Suprapubic skin (tissue), 4 donors: ENCODE measurements at regions not wholly inside any gene's neighbourhood (a gene's known extent, or its start where the extent isn't known, plus 50 kb on each side); places are given as distances from the start of the nearest gene placed in this dataset.

Experiments used
- CTCF ChIP-seq, 2 donors: fragments of 200-600 bp in 1 of 2; fragments of 450-650 bp in 1 of 2; sonication (generic) in 1 of 2; IDR thresholded peaks; one replicate each; pipeline ENCODE4 v1.5.1; 2016 to 2019; ENCODE audit warnings: antibody characterized with exemption in 2 of 2, mild to moderate bottlenecking in 1 of 2, moderate library complexity in 1 of 2
- EP300 ChIP-seq: sonication (generic); formaldehyde crosslinking; IDR thresholded peaks from one replicate; pipeline ENCODE4 v1.6.1; 2017; ENCODE audit warnings: antibody characterized with exemption
- POLR2A ChIP-seq, 2 donors: fragments of 450-650 bp; IDR thresholded peaks; one replicate each; pipeline ENCODE4 v1.6.1; 2017; ENCODE audit warnings: antibody characterized with exemption in 2 of 2, mild to moderate bottlenecking in 2 of 2, moderate library complexity in 2 of 2
- POLR2AphosphoS5 ChIP-seq, 3 donors: sonication (generic); formaldehyde crosslinking; IDR thresholded peaks; one replicate each; pipeline ENCODE4 v1.6.1; 2017; ENCODE audit warnings: antibody characterized with exemption in 3 of 3

- TF ChIP-seq EP300 (no peak), CTCF (IDR thresholded peaks at IDR 0.05) (no peak), POLR2A (IDR thresholded peaks at IDR 0.05) (no peak), POLR2AphosphoS5 (IDR thresholded peaks at IDR 0.05) (no peak)
These were observed 125.1 kb upstream of the TSPAN8 start for GRCh38 chr12:71282925-71283324.
